H9 (cell line): ENCODE measurements at regions not wholly inside any gene's neighbourhood (a gene's known extent, or its start where the extent isn't known, plus 50 kb on each side); places are given as distances from the start of the nearest gene placed in this dataset.

Experiments used
- DNase-seq: peaks from one replicate; pipeline ENCODE4 v3.0.0-alpha.2; 2017
- H2AFZ ChIP-seq: one replicate; pipeline ENCODE4 v1.6.1; 2013; ENCODE audit warnings: mild to moderate bottlenecking, low read length, control low read depth, moderate library complexity
- H2AK5ac ChIP-seq: 2 replicates; pipeline ENCODE4 v1.6.1; 2013; ENCODE audit warnings: low read length, control low read depth, mixed read lengths; ENCODE audit not compliant: insufficient read length
- H2BK120ac ChIP-seq: one replicate; pipeline ENCODE4 v1.6.1; 2013; ENCODE audit warnings: low read depth, mild to moderate bottlenecking, low read length, control low read depth, inconsistent platforms; ENCODE audit not compliant: poor library complexity, severe bottlenecking
- H2BK12ac ChIP-seq: 2 replicates; pipeline ENCODE4 v1.6.1; 2013; ENCODE audit warnings: low read length, control low read depth, mixed read lengths, low read depth; ENCODE audit not compliant: insufficient read length
- H2BK15ac ChIP-seq: 2 replicates; pipeline ENCODE4 v1.6.1; 2013; ENCODE audit warnings: low read depth, low read length, control low read depth
- H2BK20ac ChIP-seq: one replicate; pipeline ENCODE4 v1.6.1; 2013; ENCODE audit warnings: low read depth, mild to moderate bottlenecking, low read length, control low read depth, inconsistent platforms; ENCODE audit not compliant: poor library complexity, severe bottlenecking
- H2BK5ac ChIP-seq: 2 replicates; pipeline ENCODE4 v1.6.1; 2013; ENCODE audit warnings: low read length, control low read depth, mixed read lengths; ENCODE audit not compliant: insufficient read length
- H3K14ac ChIP-seq: 2 replicates; pipeline ENCODE4 v1.6.1; 2013; ENCODE audit warnings: low read length, control low read depth; ENCODE audit not compliant: insufficient read depth
- H3K18ac ChIP-seq: 2 replicates; pipeline ENCODE4 v1.6.1; 2013; ENCODE audit warnings: low read depth, mild to moderate bottlenecking, mixed read lengths, low read length, control low read depth; ENCODE audit not compliant: insufficient read length
- H3K23ac ChIP-seq: 2 replicates; pipeline ENCODE4 v1.6.1; 2013; ENCODE audit warnings: low read length, control low read depth, mixed read lengths, low read depth; ENCODE audit not compliant: insufficient read length
- H3K23me2 ChIP-seq: 2 replicates; pipeline ENCODE4 v1.6.1; 2013; ENCODE audit warnings: low read depth, mild to moderate bottlenecking, mixed read lengths, low read length, control low read depth; ENCODE audit not compliant: insufficient read length, poor library complexity, severe bottlenecking
- H3K27ac ChIP-seq: 2 replicates; pipeline ENCODE4 v1.5.1; 2013; ENCODE audit warnings: low read length, control low read depth, mixed read lengths, low read depth; ENCODE audit not compliant: insufficient read length
- H3K27me3 ChIP-seq: 2 replicates; pipeline ENCODE4 v1.6.1; 2013; ENCODE audit warnings: low read length, control low read depth, inconsistent platforms; ENCODE audit not compliant: insufficient read depth
- H3K4ac ChIP-seq: 2 replicates; pipeline ENCODE4 v1.6.1; 2013; ENCODE audit warnings: low read depth, mild to moderate bottlenecking, control low read depth, inconsistent platforms, low read length, moderate library complexity
- H3K4me1 ChIP-seq: 2 replicates; pipeline ENCODE4 v1.6.1; 2013; ENCODE audit warnings: low read length, control low read depth, inconsistent platforms; ENCODE audit not compliant: insufficient read depth
- H3K4me2 ChIP-seq: 2 replicates; pipeline ENCODE4 v1.6.1; 2013; ENCODE audit warnings: low read length, control low read depth, mixed read lengths; ENCODE audit not compliant: insufficient read length, insufficient read depth
- H3K56ac ChIP-seq: 2 replicates; pipeline ENCODE4 v1.6.1; 2013; ENCODE audit warnings: low read depth, mild to moderate bottlenecking, mixed read lengths, low read length, control low read depth; ENCODE audit not compliant: insufficient read length
- H3K79me1 ChIP-seq: 2 replicates; pipeline ENCODE4 v1.6.1; 2013; ENCODE audit warnings: low read depth, mild to moderate bottlenecking, moderate library complexity, low read length, control low read depth, inconsistent platforms; ENCODE audit not compliant: insufficient read depth, poor library complexity, severe bottlenecking
- H3K79me2 ChIP-seq: 2 replicates; pipeline ENCODE4 v1.6.1; 2013; ENCODE audit warnings: low read length, control low read depth, inconsistent platforms; ENCODE audit not compliant: insufficient read depth
- H3K9ac ChIP-seq: 2 replicates; pipeline ENCODE4 v1.6.1; 2013; ENCODE audit warnings: low read length, control low read depth, mixed read lengths; ENCODE audit not compliant: insufficient read length; ENCODE audit errors: extremely low read depth
- H3K9me3 ChIP-seq: one replicate; pipeline ENCODE4 v1.6.1; 2013; ENCODE audit warnings: low read depth, low read length, inconsistent platforms; ENCODE audit not compliant: control insufficient read depth
- H3T11ph ChIP-seq: one replicate; pipeline ENCODE4 v1.6.1; 2013; ENCODE audit warnings: mild to moderate bottlenecking, low read length, control low read depth, inconsistent platforms
- H4K20me1 ChIP-seq: one replicate; pipeline ENCODE4 v1.6.1; 2013; ENCODE audit not compliant: control insufficient read depth, insufficient read length, insufficient read depth
- H4K5ac ChIP-seq: 2 replicates; pipeline ENCODE4 v1.6.1; 2013; ENCODE audit warnings: low read depth, mild to moderate bottlenecking, mixed read lengths, low read length, control low read depth; ENCODE audit not compliant: insufficient read length
- H4K8ac ChIP-seq: replicated peaks from 2 replicates; pipeline ENCODE4 v1.6.1; 2013; ENCODE audit warnings: low read length, control low read depth, mixed read lengths, low read depth; ENCODE audit not compliant: insufficient read length
- H4K91ac ChIP-seq: 2 replicates; pipeline ENCODE4 v1.6.1; 2013; ENCODE audit warnings: low read depth, mild to moderate bottlenecking, moderate library complexity, mixed read lengths, low read length, control low read depth; ENCODE audit not compliant: insufficient read length
- H3K27ac Mint-ChIP-seq, 3 experiments: 2 replicates in 2 of 3; 3 replicates in 1 of 3; pipeline ENCODE4 v1.8.0; 2020 to 2021; ENCODE audit warnings: mixed read lengths in 3 of 3, mild to moderate bottlenecking in 1 of 3, moderate library complexity in 1 of 3
- H3K27me3 Mint-ChIP-seq: 2 replicates; pipeline ENCODE4 v1.8.0; 2021; ENCODE audit warnings: low read depth, mild to moderate bottlenecking, moderate library complexity, mixed read lengths
- H3K36me3 Mint-ChIP-seq, 3 experiments: 2 replicates in 2 of 3; 3 replicates in 1 of 3; pipeline ENCODE4 v1.8.0; 2020 to 2021; ENCODE audit warnings: low read depth in 3 of 3, mixed read lengths in 3 of 3; ENCODE audit not compliant: insufficient read depth in 1 of 3
- H3K4me1 Mint-ChIP-seq, 2 experiments: 2 replicates each; pipeline ENCODE4 v1.8.0; 2020; ENCODE audit warnings: mixed read lengths in 2 of 2
- H3K4me3 Mint-ChIP-seq, 2 experiments: 2 replicates in 1 of 2; 3 replicates in 1 of 2; pipeline ENCODE4 v1.8.0; 2020 to 2021; ENCODE audit warnings: mild to moderate bottlenecking in 2 of 2, mixed read lengths in 2 of 2, moderate library complexity in 1 of 2
- H3K9me3 Mint-ChIP-seq, 2 experiments: 2 replicates in 1 of 2; 3 replicates in 1 of 2; pipeline ENCODE4 v1.8.0; 2020; ENCODE audit warnings: mild to moderate bottlenecking in 2 of 2, mixed read lengths in 2 of 2, moderate library complexity in 1 of 2
- WGBS: extraction: QIAGEN DNeasy Blood & Tissue Kit; methylation state at CpG from one replicate; pipeline ENCODE4 v1.1.7; 2013; ENCODE audit warnings: missing lambda C conversion rate, low lambda C conversion rate, mixed read lengths; ENCODE audit not compliant: insufficient read length; ENCODE audit errors: extremely low coverage; 5-methylcytosine and 5-hydroxymethylcytosine counted together
- TF ChIP-seq, protein P1 (sequence below): fragments of 200-600 bp; sonication (generic); conservative IDR thresholded peaks from 3 replicates; pipeline ENCODE4 v1.8.0; 2021; ENCODE audit warnings: antibody characterized with exemption, mild to moderate bottlenecking

DNA sequence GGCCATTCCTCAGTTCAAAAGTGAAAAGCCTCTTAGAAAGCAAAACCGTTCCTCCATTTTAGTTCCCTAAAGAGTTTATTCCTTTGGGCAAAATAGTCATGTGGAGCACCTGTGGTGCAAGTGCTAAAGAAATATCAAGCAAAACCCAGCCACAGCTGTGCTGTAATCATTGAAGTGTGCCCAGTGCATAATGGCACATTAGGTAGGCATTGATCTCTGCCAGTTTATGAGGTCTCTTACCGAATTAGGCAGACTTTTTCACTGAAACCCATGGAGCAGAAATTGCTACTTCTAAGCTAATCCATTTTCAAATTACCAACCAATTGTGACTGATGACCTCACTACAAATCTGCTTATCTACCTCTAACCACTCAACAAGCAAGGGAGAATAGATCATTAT is 97.2 kb upstream of the SEMA3A start:
- no peak overlapping the region for H2BK5ac ChIP-seq
- no peak overlapping the region for H4K5ac ChIP-seq
- no peak overlapping the region for H2BK12ac ChIP-seq
- H3K9me3 ChIP-seq: no peaks in the 10 kb centered on the region
- H3K79me2 ChIP-seq: no peaks in the 10 kb centered on the region
- no peak overlapping the region for H2BK15ac ChIP-seq
- Mint-ChIP-seq H3K36me3 (no peaks in the 10 kb centered on the region), H3K4me1 (peaks cover 7 to 11% of the 10 kb centered on the region in 2 experiments), H3K4me3 (no peak overlapping the region), H3K27ac (peak overlapping the region in 1 of 3 experiments; percentile 44; a peak in 1 of 7 replicates), H3K9me3 (no peaks in the 10 kb centered on the region), H3K27me3 (no peaks in the 10 kb centered on the region)
- no peaks in the 10 kb centered on the region for H4K20me1 ChIP-seq
- H3K23ac ChIP-seq: no peak overlapping the region
- H2AK5ac ChIP-seq: no peak overlapping the region
- no peaks in the 10 kb centered on the region for H3K23me2 ChIP-seq
- no peak overlapping the region for H3T11ph ChIP-seq
- no peak overlapping the region for H3K18ac ChIP-seq
- H2AFZ ChIP-seq: no peak overlapping the region
- H2BK120ac ChIP-seq: no peak overlapping the region
- no peak overlapping the region for H3K4ac ChIP-seq
- no peak overlapping the region for H4K91ac ChIP-seq
- no peak overlapping the region for H3K27ac ChIP-seq
- no peak overlapping the region for H3K14ac ChIP-seq
- no peak for DNase-seq
- H3K9ac ChIP-seq: no peak overlapping the region
- H2BK20ac ChIP-seq: no peak overlapping the region
- no peaks in the 10 kb centered on the region for H3K79me1 ChIP-seq
- WGBS: no CpG with 5 or more reads among the region's 2 CpGs
- no peak overlapping the region for H4K8ac ChIP-seq
- no peak overlapping the region for H3K4me2 ChIP-seq
- no peaks in the 10 kb centered on the region for H3K27me3 ChIP-seq
- no peak overlapping the region for H3K56ac ChIP-seq
- TF ChIP-seq, protein P1, sequence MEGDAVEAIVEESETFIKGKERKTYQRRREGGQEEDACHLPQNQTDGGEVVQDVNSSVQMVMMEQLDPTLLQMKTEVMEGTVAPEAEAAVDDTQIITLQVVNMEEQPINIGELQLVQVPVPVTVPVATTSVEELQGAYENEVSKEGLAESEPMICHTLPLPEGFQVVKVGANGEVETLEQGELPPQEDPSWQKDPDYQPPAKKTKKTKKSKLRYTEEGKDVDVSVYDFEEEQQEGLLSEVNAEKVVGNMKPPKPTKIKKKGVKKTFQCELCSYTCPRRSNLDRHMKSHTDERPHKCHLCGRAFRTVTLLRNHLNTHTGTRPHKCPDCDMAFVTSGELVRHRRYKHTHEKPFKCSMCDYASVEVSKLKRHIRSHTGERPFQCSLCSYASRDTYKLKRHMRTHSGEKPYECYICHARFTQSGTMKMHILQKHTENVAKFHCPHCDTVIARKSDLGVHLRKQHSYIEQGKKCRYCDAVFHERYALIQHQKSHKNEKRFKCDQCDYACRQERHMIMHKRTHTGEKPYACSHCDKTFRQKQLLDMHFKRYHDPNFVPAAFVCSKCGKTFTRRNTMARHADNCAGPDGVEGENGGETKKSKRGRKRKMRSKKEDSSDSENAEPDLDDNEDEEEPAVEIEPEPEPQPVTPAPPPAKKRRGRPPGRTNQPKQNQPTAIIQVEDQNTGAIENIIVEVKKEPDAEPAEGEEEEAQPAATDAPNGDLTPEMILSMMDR: no peak
- no peaks in the 10 kb centered on the region; the same call in 1 of the 2 replicates for H3K4me1 ChIP-seq
